T-helper 17 cell (primary cell): ENCODE measurements at regions not wholly inside any gene's neighbourhood (a gene's known extent, or its start where the extent isn't known, plus 50 kb on each side); places are given as distances from the start of the nearest gene placed in this dataset.
"Not testable (repeated sequence)": the region's sequence is repeated elsewhere in the genome, so short reads cannot be mapped to it uniquely, and the experiment has no call there.

Experiments
- ATAC-seq: fragments of 150-1000 bp; cut with Tn5 transposase; 2 replicates; pipeline ENCODE4 v1.10.0; 2021; ENCODE audit warnings: mild to moderate bottlenecking, moderate library complexity
- DNase-seq, 3 donors: peaks; one replicate each; pipeline versions ENCODE4 v3.0.0 to v3.0.0-alpha.2; 2020 to 2021
- H3K9me3 ChIP-seq: one replicate; pipeline ENCODE4 v1.7.0; 2013; ENCODE audit warnings: low read length, mild to moderate bottlenecking; ENCODE audit not compliant: control insufficient read depth, poor library complexity, severe bottlenecking
- H3K27ac Mint-ChIP-seq: one replicate; pipeline ENCODE4 v1.8.0; 2022; ENCODE audit warnings: mild to moderate bottlenecking, moderate library complexity, mixed read lengths
- H3K27me3 Mint-ChIP-seq: one replicate; pipeline ENCODE4 v1.8.0; 2022; ENCODE audit warnings: mixed read lengths
- H3K36me3 Mint-ChIP-seq: one replicate; pipeline ENCODE4 v1.8.0; 2022; ENCODE audit warnings: low read depth, mixed read lengths
- H3K4me1 Mint-ChIP-seq: one replicate; pipeline ENCODE4 v1.8.0; 2022; ENCODE audit warnings: mild to moderate bottlenecking, mixed read lengths
- H3K4me3 Mint-ChIP-seq: one replicate; pipeline ENCODE4 v1.8.0; 2022; ENCODE audit warnings: mild to moderate bottlenecking, moderate library complexity, mixed read lengths

GRCh38 chr13:67934617-67935330, 704.6 kb upstream of the PCDH9 start:
- Mint-ChIP-seq H3K4me1 (no peaks in the 10 kb centered on the region), H3K36me3 (no peaks in the 10 kb centered on the region), H3K4me3 (no peak overlapping the region), H3K27ac (no peak overlapping the region), H3K27me3 (no peaks in the 10 kb centered on the region)
- no peaks in the 10 kb centered on the region for H3K9me3 ChIP-seq
- no peak for ATAC-seq
- no peak for DNase-seq

DNA sequence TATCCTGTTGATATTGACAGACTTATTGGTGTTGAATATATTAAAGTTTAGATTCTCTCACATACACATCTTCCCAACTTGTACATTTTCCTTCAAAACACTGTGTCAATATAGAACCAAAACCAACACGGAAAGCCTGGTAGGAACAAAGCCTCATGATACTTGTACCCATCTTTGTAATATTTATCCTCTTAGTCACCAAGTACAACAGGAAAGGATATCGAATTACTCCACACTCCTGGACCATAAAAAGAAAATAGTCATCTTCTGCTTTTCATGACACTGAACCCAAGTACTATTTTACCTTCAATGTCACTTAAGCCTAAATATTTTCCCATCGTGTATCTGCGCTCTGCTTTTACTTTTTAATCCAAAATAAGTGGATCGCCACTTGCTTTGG, 702.9 kb upstream of the PCDH9 start:
- Mint-ChIP-seq H3K27me3 (no peaks in the 10 kb centered on the region), H3K36me3 (no peaks in the 10 kb centered on the region)
- ATAC-seq: no peak

DNA sequence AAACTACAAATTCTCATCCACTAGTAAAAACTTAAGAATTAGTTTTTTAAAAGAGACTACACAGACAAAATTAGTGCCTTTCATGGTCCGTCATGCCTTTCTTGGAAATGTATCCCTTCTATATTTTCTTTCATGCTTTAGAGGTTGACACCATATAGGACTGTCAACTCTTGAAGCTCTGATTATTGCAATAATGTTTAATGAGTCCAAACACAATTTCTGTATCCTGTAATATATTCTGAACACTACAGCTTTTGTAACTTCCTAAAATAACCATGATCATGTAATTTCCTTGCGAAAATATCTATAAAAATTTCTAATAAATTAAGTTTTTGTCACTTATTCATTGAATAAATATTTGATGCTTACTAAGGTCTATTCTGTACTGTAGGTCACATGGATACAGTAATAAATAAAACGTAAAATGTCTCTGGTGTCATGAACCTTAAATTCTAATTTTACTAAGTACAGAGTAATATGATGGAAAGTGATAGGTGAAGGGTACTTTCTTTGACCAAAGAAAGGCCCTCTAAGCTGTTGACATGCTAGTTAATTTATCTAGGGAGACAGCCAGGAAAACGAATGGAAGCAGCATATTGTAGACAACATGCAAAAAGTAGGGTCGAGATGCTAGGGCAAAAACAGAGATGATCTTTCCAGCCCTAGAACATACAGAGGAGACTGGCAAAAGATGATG, 687.3 kb upstream of the PCDH9 start:
- H3K27me3 Mint-ChIP-seq: no peaks in the 10 kb centered on the region
- no peak overlapping the region for H3K4me3 Mint-ChIP-seq
- DNase-seq: no peak
- no peaks in the 10 kb centered on the region for H3K4me1 Mint-ChIP-seq
- no peak overlapping the region for H3K27ac Mint-ChIP-seq
- no peak for ATAC-seq
- no peaks in the 10 kb centered on the region for H3K9me3 ChIP-seq
- no peaks in the 10 kb centered on the region for H3K36me3 Mint-ChIP-seq

More for the DNA sequence above, 702.9 kb upstream of the PCDH9 start:
- Mint-ChIP-seq H3K4me1 (no peaks in the 10 kb centered on the region), H3K27ac (no peak overlapping the region), H3K4me3 (no peak overlapping the region)
- H3K9me3 ChIP-seq: no peaks in the 10 kb centered on the region
- DNase-seq: no peak

DNA sequence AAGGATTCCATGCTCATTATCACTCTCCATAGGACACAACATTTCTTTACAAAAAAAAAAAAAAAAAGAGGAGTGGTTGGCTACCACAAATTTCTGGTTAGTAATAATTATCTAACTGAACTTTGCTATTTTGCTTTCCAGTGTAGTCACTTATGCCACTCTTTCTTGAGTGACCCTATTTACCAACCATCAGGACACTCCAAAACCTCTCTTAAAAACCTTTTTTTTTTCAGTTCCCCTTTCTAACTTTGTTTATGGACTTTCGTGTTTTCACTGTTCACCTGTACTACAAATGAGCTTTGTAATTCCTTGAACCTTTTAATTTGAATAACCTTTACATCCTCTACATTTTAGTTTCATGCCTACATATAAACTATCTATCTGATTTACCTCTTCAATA, 686.5 kb upstream of the PCDH9 start:
- H3K36me3 Mint-ChIP-seq: no peaks in the 10 kb centered on the region
- H3K27ac Mint-ChIP-seq: no peak overlapping the region
- no peak overlapping the region for H3K4me3 Mint-ChIP-seq
- ATAC-seq (no peak), DNase-seq (no peak)
- H3K9me3 ChIP-seq: no peaks in the 10 kb centered on the region
- H3K27me3 Mint-ChIP-seq: no peaks in the 10 kb centered on the region
- H3K4me1 Mint-ChIP-seq: no peaks in the 10 kb centered on the region

- ATAC-seq (no peak), DNase-seq (no peak)
- H3K27me3 Mint-ChIP-seq: no peaks in the 10 kb centered on the region
- H3K4me3 Mint-ChIP-seq: no peak overlapping the region
- H3K27ac Mint-ChIP-seq: no peak overlapping the region
- no peaks in the 10 kb centered on the region for H3K4me1 Mint-ChIP-seq
- no peaks in the 10 kb centered on the region for H3K36me3 Mint-ChIP-seq
- no peaks in the 10 kb centered on the region for H3K9me3 ChIP-seq
Observed at GRCh38 chr13:67914535-67914934, 684.4 kb upstream of the PCDH9 start.

GRCh38 chr13:67902960-67903359, 672.8 kb upstream of the PCDH9 start:
- DNase-seq, ATAC-seq, H3K9me3 ChIP-seq, H3K4me3 Mint-ChIP-seq, H3K27me3 Mint-ChIP-seq, H3K27ac Mint-ChIP-seq, H3K4me1 Mint-ChIP-seq, H3K36me3 Mint-ChIP-seq: not testable (repeated sequence)

DNA sequence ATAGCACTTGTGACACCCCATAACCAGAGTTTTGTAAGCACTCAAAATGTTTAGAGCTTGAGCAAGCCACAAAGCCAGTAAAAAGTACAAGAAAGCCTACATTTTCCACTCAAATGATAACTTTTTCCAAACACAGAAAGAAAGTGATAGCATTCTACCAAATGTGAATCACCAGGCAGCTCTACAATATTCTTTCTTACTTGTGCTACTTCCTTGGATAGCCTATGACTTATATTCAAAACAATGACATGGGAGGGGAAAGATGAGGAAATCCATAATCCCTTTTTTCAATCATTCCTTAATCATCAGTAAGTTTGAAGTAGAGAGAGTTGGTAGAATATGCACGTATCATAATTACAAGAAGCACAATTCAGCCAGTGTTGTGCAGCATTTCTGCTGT, 650.8 kb upstream of the PCDH9 start:
- Mint-ChIP-seq H3K4me1 (no peaks in the 10 kb centered on the region), H3K4me3 (no peak overlapping the region), H3K27ac (no peak overlapping the region), H3K36me3 (no peaks in the 10 kb centered on the region), H3K27me3 (no peaks in the 10 kb centered on the region)
- ATAC-seq (no peak), DNase-seq (no peak)
- H3K9me3 ChIP-seq: no peaks in the 10 kb centered on the region

- Mint-ChIP-seq H3K36me3 (no peaks in the 10 kb centered on the region), H3K27me3 (no peaks in the 10 kb centered on the region)
- no peak for DNase-seq
Observed at GRCh38 chr13:67878376-67878775, 648.2 kb upstream of the PCDH9 start.

DNA sequence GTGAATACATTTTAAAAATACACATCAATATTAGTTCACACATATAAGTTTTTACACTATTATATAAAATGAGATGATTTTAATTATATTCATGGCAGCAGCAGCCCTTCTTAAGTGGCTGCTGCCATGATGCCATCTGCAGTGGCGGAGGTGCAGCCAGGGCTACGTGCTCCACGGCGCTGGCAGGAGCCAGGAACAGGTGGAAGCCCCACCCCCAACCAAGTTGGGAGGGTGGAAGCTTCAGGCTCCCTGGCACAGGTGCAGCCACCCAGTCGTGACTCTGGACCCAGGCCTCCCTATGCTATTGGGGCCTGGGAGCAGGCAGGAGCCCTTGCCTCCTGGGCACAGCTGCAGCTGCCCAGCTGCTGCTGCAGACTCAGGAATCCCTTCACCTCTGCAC, 646.9 kb upstream of the PCDH9 start:
- H3K4me1 Mint-ChIP-seq: no peaks in the 10 kb centered on the region
- H3K36me3 Mint-ChIP-seq: no peaks in the 10 kb centered on the region
- no peak overlapping the region for H3K27ac Mint-ChIP-seq

More at GRCh38 chr13:67878376-67878775, 648.2 kb upstream of the PCDH9 start:
- H3K9me3 ChIP-seq: no peaks in the 10 kb centered on the region
- no peaks in the 10 kb centered on the region for H3K4me1 Mint-ChIP-seq
- no peak overlapping the region for H3K27ac Mint-ChIP-seq
- ATAC-seq: no peak
- no peak overlapping the region for H3K4me3 Mint-ChIP-seq

DNA sequence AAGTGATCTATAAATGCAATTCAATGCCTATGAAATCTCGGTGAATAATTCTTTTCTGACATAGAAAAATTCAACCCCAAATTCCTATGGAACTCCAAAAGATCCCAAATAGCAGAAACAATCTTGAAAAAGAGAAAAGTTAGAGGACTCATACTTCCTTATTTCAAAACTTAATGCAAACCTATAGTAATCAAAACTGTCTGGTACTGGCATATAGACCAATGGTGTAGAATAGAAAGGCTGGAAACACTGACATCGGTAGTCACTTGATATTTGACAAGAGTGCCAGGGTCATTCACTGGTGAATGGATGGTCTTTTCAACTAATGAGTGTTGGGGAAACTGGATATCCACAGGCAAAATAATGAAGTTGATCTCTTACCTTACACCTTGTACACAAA, 637.1 kb upstream of the PCDH9 start:
- no peak for ATAC-seq
- no peak for DNase-seq
- H3K27ac Mint-ChIP-seq: no peak overlapping the region
- H3K9me3 ChIP-seq: no peaks in the 10 kb centered on the region
- H3K27me3 Mint-ChIP-seq: no peaks in the 10 kb centered on the region
- H3K36me3 Mint-ChIP-seq: no peaks in the 10 kb centered on the region
- H3K4me3 Mint-ChIP-seq: no peak overlapping the region
- H3K4me1 Mint-ChIP-seq: no peaks in the 10 kb centered on the region

More for the DNA sequence above, 646.9 kb upstream of the PCDH9 start:
- no peaks in the 10 kb centered on the region for H3K9me3 ChIP-seq
- DNase-seq (no peak), ATAC-seq (no peak)
- no peak overlapping the region for H3K4me3 Mint-ChIP-seq
- no peaks in the 10 kb centered on the region for H3K27me3 Mint-ChIP-seq

DNA sequence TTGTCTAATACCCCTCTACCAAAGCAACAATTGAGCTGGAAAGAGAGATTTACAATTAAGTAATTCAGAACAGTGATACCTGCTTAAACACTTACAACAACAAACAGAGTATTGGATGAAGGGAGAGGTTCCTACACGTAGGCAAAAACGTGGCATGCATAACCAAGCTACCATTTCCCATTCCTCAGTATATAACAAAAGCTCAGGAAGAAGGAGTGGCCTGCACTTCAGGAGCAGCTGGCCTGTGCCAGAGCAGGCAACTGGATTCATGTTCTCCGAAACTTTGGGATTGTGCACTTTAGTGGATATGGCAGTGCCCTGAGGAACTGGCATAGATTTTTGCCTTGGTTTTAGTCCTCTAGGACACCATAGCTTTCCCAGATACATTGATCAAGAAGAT, 630.2 kb upstream of the PCDH9 start:
- no peak overlapping the region for H3K4me3 Mint-ChIP-seq
- no peak overlapping the region for H3K27ac Mint-ChIP-seq
- DNase-seq: no peak
- no peaks in the 10 kb centered on the region for H3K4me1 Mint-ChIP-seq
- no peak for ATAC-seq
- no peaks in the 10 kb centered on the region for H3K9me3 ChIP-seq
- H3K27me3 Mint-ChIP-seq: no peaks in the 10 kb centered on the region
- no peaks in the 10 kb centered on the region for H3K36me3 Mint-ChIP-seq

- Mint-ChIP-seq H3K27ac (no peak overlapping the region), H3K36me3 (no peaks in the 10 kb centered on the region), H3K4me3 (no peak overlapping the region), H3K27me3 (no peaks in the 10 kb centered on the region), H3K4me1 (no peaks in the 10 kb centered on the region)
- DNase-seq (no peak), ATAC-seq (no peak)
- no peaks in the 10 kb centered on the region for H3K9me3 ChIP-seq
Observed at GRCh38 chr13:67859904-67860303, 629.8 kb upstream of the PCDH9 start.

DNA sequence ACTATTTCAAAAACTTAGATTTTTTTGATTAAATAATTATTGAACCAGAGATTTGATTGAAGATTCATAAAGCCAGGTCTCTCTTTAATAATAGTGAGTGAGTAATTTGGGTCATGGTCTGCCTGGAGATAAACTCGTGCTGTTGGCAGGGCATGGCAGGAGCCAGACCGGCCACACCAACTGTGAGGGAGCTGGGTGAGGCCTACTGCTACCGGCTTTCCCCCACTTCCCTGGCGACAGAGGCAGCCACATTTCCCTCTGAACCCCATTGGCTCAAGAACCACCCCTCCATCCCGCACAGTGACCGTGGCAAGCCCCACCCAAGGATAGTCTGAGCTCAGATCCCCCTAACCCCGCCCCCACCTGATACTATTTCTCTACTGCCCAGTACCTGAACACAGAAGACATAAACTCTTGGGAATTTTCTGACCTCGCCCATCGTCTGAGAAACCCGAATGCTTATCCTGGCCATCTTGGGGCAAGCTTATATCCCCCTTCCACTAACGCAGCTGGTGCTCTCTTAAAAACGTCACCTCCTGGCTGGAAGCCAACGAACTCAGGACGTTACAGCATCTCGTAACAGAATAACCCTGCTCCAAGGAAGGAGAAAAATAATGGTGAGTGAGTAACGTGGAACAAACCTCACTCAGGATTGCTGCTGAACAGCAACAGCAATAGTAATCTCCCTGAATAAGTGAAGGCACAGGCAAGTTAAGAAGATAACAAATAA, 627.6 kb upstream of the PCDH9 start:
- no peaks in the 10 kb centered on the region for H3K36me3 Mint-ChIP-seq
- no peak for DNase-seq
- H3K27ac Mint-ChIP-seq: no peak overlapping the region
- no peaks in the 10 kb centered on the region for H3K27me3 Mint-ChIP-seq
- ATAC-seq: no peak
- no peaks in the 10 kb centered on the region for H3K4me1 Mint-ChIP-seq
- no peak overlapping the region for H3K4me3 Mint-ChIP-seq
- H3K9me3 ChIP-seq: no peaks in the 10 kb centered on the region
